GM21526 (cell line): ENCODE measurements at regions not wholly inside any gene's neighbourhood (a gene's known extent, or its start where the extent isn't known, plus 50 kb on each side); places are given as distances from the start of the nearest gene placed in this dataset.

Source experiments
- ATAC-seq: cut with Tn5 transposase; IDR thresholded peaks from one replicate; pipeline ENCODE4 v1.9.1; 2021; ENCODE audit warnings: moderate library complexity; ENCODE audit not compliant: unreplicated experiment, low FRiP score

DNA sequence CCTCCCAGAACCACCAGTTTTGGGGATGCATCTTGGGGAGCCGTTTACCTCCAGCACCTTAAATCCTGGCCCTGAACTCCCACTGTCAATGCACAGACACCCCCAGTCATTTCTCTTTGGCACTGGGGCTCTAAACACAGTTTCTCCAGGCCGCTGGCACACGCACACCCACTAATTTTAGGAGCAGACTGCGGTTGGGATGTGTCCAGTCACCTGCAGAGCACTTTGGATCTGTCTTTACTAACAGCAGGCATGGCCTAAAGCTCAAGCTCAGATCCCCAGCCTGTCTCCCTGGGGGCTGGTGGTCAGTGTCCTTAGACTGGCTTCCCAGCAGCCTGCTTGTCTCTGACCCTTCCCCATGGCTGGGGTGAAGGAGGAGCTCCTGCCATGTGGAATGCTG is 49.9 kb downstream of the SYNE3 start:
- ATAC-seq, result no peak

DNA sequence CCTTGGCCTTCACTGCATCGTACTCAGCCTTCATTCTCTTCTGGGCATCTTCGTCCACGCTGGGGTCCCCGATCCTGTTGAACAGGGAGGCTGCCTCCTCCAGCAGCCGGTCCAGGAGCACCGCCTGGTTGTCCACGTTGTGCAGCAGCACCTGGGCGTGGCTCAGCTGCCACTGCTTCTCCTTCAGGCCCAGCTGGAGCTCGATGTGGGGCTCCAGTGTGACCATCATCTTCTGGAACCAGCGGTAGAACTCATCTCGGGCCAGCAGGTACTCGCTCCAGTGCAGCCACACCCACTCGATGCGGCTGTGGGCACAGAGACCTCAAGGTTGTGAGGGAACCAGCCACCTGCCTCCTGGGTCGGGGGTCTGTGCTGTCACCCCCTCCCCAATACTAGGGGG is 50.5 kb downstream of the SYNE3 start:
- no peak for ATAC-seq

- no peak for ATAC-seq
Observed at GRCh38 chr14:95465358-95465757, 51.1 kb downstream of the SYNE3 start.

DNA sequence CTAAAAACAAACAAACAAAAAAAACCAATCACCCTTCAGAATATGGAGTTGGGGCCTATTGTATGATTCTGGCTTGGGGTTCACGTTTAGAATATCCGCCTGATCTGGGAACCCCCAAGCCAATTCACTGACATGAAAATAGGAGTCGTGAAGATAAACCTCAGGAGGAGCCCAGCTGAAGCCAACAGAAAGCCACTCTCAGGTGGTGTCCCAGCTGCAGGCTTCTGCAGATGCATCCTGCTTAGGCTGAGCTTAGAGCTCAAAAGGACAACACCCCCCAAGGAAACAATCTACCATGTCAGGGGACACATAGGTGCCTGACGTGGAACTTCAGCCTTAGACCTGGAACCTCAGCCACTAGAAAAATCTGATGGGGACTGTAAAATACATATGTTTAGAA is 51.9 kb downstream of the SYNE3 start:
- ATAC-seq, result no peak

GRCh38 chr14:95464103-95464502 is 52.3 kb downstream of the SYNE3 start:
- ATAC-seq, result no peak

DNA sequence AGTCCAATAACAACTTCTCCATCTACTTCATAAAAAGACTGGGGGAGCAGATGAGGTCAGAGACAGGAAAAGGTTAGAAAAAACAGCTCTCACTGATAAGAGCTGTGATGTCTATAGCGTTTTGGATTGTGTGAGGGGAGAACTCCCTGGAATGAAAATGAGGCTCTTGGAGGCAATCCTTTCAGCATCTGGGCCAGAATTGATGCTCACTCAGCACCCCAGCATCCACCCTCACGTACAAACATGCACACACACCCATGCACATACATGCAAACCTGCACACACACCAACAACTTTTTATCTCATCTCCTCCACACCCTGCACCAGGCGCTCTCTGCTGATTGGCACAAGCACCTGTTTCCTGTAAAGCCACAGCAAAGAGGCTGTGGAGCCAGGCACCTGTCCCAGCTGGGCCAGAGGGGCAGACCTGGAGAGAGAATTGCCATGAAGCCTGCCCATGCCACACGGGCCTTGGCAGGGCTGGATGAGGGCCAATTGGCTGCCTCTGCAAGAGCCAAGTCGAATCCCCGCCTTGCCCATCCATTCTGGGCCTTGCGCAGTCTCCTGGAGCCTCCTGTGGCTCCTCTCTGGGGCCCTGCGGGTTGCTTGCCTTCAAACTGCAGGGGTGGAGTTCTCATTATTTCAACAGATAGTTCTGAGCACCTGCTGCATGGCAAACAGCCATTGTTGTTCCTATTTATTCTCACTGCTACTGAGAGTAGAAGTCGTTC is 53.1 kb downstream of the SYNE3 start:
- no peak for ATAC-seq

- no peak for ATAC-seq
Observed at GRCh38 chr14:95462491-95462890, 54.0 kb downstream of the SYNE3 start.

GRCh38 chr14:95460647-95461478 is 55.6 kb downstream of the SYNE3 start:
- no peak for ATAC-seq

GRCh38 chr14:95458906-95459305 is 57.5 kb downstream of the SYNE3 start:
- ATAC-seq, result no peak

GRCh38 chr14:95458459-95458858 is 58.0 kb downstream of the SYNE3 start:
- ATAC-seq, result no peak

GRCh38 chr14:95456281-95456680 is 60.2 kb downstream of the SYNE3 start:
- ATAC-seq, result no peak

DNA sequence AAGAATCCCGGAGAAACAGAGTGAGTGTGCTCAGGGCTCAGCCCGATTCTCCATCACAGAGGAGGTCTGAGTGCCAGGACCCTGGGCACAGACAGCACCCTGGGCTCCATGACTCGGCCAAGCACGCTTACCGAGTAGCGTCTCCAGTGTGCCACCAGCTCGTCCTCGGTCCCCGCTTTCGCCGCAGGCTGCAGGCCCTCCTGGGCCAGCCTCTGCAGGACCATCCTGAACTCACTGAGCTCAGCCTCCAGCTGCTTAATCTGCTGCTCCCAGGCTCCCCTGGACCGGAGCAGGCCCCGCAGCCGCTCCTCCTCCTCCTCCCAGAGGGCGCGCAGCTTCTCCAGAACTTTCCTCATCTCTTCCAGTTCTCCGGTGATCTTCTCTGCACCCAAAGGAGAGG is 61.2 kb downstream of the SYNE3 start:
- ATAC-seq, result no peak

GRCh38 chr14:95453713-95453980 is 62.8 kb downstream of the SYNE3 start:
- ATAC-seq, result no peak

- no peak for ATAC-seq
Observed at GRCh38 chr14:95452893-95453712, 63.3 kb downstream of the SYNE3 start.

DNA sequence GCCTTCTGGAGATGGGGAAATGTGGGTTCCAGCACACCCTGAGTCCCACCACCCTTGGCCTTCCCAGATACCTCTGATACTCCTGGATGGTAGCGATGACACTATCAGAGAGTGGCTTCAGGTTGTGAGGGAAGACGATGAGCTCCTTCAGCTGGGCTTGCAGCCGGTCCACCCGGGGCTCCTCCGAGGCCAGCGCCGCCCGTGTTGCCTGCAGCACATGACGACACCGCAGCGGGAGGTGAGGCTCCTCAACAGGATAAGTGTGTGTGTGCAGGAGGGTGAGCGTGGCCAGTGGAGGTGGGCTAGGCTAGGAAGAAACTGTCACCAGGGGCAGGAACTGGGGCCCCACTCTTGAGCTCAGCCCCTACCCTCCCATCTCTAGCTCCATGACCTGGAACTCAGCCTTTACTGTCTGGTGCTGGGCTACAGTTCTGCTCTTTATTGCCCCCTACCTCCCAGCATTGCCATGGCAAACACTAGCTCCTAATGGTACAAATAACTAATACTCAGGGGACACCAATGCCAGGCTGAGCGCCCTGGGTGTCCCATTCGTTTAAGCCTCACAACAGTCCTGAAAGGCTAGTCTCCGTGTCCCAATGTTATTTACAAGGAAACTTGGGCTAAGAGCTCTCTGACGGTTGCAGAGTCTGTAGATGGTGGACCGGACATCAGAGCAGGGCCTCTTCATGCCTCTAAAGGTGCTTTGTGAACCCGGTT is 64.1 kb downstream of the SYNE3 start:
- ATAC-seq, result no peak

DNA sequence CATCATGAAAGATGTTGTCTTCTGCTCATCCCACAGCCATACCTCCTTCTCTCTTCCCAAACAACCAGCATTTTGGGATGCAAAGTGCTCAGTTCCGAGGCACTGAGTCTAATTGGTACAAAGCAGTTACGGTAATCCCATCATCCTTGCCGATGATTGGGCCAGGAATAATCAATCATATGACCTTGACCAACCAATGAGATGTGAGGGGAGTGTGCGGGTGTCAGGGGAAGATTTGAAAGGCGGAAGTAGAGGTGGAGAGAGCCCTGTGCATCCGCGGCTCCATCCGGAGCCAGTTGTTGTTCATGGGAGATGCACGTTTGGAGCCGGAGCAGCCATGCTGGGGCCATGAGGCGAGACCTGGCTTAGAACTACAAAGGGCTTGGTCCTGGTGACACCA is 67.3 kb downstream of the SYNE3 start:
- ATAC-seq, result no peak

- ATAC-seq, result no peak
Observed at GRCh38 chr14:95446470-95446869, 70.0 kb downstream of the SYNE3 start.

GRCh38 chr14:95445676-95446075 is 70.8 kb downstream of the SYNE3 start:
- no peak for ATAC-seq

GRCh38 chr14:95445161-95445560 is 71.3 kb downstream of the SYNE3 start:
- no peak for ATAC-seq

DNA sequence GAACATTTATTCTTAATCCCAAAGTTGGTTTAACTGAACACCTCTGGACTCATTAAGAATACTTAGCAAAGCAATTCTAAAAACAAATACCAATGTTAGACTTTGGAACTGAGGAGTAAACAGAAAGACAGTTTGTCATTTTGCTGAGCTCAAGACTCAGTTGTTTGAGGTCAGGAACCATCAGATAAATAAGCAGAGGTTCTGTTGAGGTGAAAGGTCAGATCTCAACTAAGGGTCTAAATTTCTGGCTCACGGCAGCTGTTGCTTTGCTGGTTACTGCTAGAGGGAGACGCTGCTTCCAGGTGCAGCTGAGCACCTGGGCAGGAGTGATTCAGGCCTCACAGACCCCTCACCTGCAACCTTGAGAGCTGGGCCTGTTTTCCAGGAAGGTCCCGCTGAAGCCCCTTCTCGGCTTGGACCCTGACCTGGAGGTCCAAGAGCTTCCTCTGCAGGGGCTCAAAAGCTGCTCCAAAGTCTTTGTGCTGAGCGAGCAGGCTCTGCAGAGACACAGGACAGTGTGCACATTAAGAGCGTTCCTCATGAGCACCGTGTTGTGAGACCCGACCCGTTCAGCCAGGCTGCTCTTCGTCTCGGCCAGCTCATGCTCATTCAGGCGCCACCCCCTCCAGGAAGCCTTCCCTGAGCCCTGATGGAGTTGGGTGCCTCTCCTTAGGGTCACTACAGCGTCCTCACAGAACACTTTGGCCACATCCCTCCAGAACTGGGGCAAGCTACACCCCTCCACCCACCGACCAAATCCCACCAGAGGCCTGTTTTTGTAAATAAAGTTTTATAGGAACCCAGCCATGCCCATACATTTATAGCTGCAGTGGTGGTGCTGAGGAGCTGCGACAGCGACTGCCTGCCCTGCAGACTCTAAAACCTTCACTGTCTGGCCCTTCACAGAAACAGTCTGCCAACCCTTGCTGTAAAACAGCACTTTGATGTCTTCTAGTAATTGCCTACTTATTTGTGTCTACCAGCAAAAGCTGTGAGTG is 72.0 kb downstream of the SYNE3 start:
- no peak for ATAC-seq
